ENCODE measurements at regions not wholly inside any gene's neighbourhood (a gene's known extent, or its start where the extent isn't known, plus 50 kb on each side); places are given as distances from the start of the nearest gene placed in this dataset.

GRCh38 chr1:34612091-34612827 lies 142.6 kb upstream of the GJB5 start (continued):
- no peak for TF ChIP-seq CREBBP (IDR thresholded peaks at IDR 0.05; ENCODE audit: low read depth, low read length)
- TF ChIP-seq RFX7 (CRISPR knock-in tag; IDR thresholded peaks at IDR 0.05) = no peak
- TF ChIP-seq ATF4 (CRISPR knock-in tag; IDR thresholded peaks at IDR 0.05) = no peak

GRCh38 chr1:34617321-34618118 lies 137.3 kb upstream of the GJB5 start:
- H3K27ac ChIP-seq (ENCODE audit: extremely low read depth, low read depth, low read length) = no peak overlapping the region
- CTCF ChIA-PET (ENCODE audit: low intra/inter-chr PET ratio) = no interaction called here
- no peak overlapping the region for H3K4me3 ChIP-seq
- no peaks in the 10 kb centered on the region for H3K9me1 ChIP-seq (ENCODE audit: control insufficient read depth, insufficient read depth, low read length)
- peaks cover 0 to 7% of the 10 kb centered on the region in 2 experiments; a peak in 3 of 5 replicates for H3K27me3 ChIP-seq (ENCODE audit: control insufficient read depth in 2 of 2, insufficient read depth in 2 of 2, low read length in 2 of 2)
- in situ Hi-C loops (cut with MboI) (no loop called here), intact Hi-C loops (cut with micrococcal nuclease) (no loop called here)
- ATAC-seq = no peak
- no peaks in the 10 kb centered on the region for H3K36me3 ChIP-seq (ENCODE audit: control insufficient read depth, insufficient read depth, low read length)
- FAIRE-seq = no peak
- POLR2A ChIA-PET = no interaction called here
- no peaks in the 10 kb centered on the region; the same call in 1 of the 2 replicates for H4K20me1 ChIP-seq (replicated peaks; ENCODE audit: control insufficient read depth, insufficient read depth, low read length)
- BruUV-seq (replicated peaks) = no TSS peak
- H2AFZ ChIP-seq (ENCODE audit: low read depth, low read length) = no peak overlapping the region
- no peak overlapping the region for H3K4me2 ChIP-seq (ENCODE audit: insufficient read depth, low read length)
- DNase-seq (ENCODE audit: extremely low read depth in 1 of 4, low spot score in 3 of 4) = no peak
- no peak overlapping the region for H3K9ac ChIP-seq (ENCODE audit: insufficient read depth in 1 of 2, low read depth in 2 of 2, low read length in 2 of 2)
- WGBS (ENCODE audit: insufficient coverage, low coverage, missing lambda C conversion rate) = 0% methylated on average over 7 of the region's 7 CpGs
- no peaks in the 10 kb centered on the region for H3K4me1 ChIP-seq (replicated peaks in 1 of 2; ENCODE audit: control insufficient read depth in 2 of 2, insufficient read depth in 2 of 2, low read length in 2 of 2)
- H3K79me2 ChIP-seq (ENCODE audit: control insufficient read depth, insufficient read depth, low read length) = no peaks in the 10 kb centered on the region
- no peaks in the 10 kb centered on the region for H3K9me3 ChIP-seq (replicated peaks; ENCODE audit: control insufficient read depth, insufficient read depth, low read depth, low read length)
- TF ChIP-seq CEBPG (CRISPR knock-in tag; IDR thresholded peaks at IDR 0.05) = no peak
- peak; percentile 69 to 91 for TF ChIP-seq CEBPG (tag; conservative IDR thresholded peaks at IDR 0.05 in 1 of 2, IDR thresholded peaks at IDR 0.05 in 1 of 2)
- no peak for TF ChIP-seq NR1H2 (CRISPR knock-in tag; IDR thresholded peaks at IDR 0.05)
- no peak for TF ChIP-seq FOXM1 (IDR thresholded peaks at IDR 0.05; ENCODE audit: low read depth)
- TF ChIP-seq FOXM1 (CRISPR knock-in tag; IDR thresholded peaks at IDR 0.05; ENCODE audit: low read depth) = no peak
- no peak for TF ChIP-seq POLR2G (IDR thresholded peaks at IDR 0.05; ENCODE audit: low read depth, low read length)
- no peak for TF ChIP-seq ZNF280A (IDR thresholded peaks at IDR 0.05; ENCODE audit: low read depth, partially characterized antibody)

Measured in K562 (cell line).